ENCODE measurements at regions not wholly inside any gene's neighbourhood (a gene's known extent, or its start where the extent isn't known, plus 50 kb on each side); places are given as distances from the start of the nearest gene placed in this dataset.
"Not testable (repeated sequence)": the region's sequence is repeated elsewhere in the genome, so short reads cannot be mapped to it uniquely, and the experiment has no call there.

DNA sequence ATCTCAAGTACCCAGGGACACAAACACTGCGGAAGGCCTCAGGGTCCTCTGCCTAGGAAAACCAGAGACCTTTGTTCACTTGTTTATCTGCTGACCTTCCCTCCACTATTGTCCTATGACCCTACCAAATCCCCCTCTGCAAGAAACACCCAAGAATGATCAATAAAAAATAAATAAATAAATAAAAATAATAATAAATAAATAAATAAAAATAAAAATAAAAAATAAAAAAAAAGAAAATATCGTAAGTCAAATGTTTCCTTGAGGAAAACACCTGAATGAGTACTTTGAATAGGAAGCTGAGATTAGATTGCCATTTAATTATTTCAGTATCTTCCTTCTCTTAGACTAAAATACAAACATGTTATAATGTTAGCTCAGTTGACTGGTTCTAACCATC, 551.0 kb downstream of the FAM181B start:
- TF ChIP-seq POLR2AphosphoS5 (IDR thresholded peaks at IDR 0.05; ENCODE audit: low read depth, low read length); FOXM1 (CRISPR knock-in tag; IDR thresholded peaks at IDR 0.05); KDM2A (CRISPR knock-in tag; IDR thresholded peaks at IDR 0.05; ENCODE audit: borderline replicate concordance, low read depth): not testable (repeated sequence)
